ENCODE measurements at regions not wholly inside any gene's neighbourhood (a gene's known extent, or its start where the extent isn't known, plus 50 kb on each side); places are given as distances from the start of the nearest gene placed in this dataset.

- H3K9me3 Mint-ChIP-seq (ENCODE audit: insufficient read depth): no peaks in the 10 kb centered on the region
- DNase-seq (no peak), ATAC-seq (no peak)
- H3K36me3 Mint-ChIP-seq (ENCODE audit: low read depth): no peaks in the 10 kb centered on the region
- no peak overlapping the region for H3K4me3 Mint-ChIP-seq
- peaks cover 35% of the 10 kb centered on the region for H3K27me3 Mint-ChIP-seq (ENCODE audit: low read depth)
- peaks cover 4% of the 10 kb centered on the region for H3K4me1 Mint-ChIP-seq (ENCODE audit: low read depth)
- ChIA-PET POLR2A (interaction anchor here (0.6 kb wide), 1 partner anchor 194 kb away, joined by 3 read pairs; no protein-coding TSS in a partner anchor), CTCF (no interaction called here)
- H3K27ac Mint-ChIP-seq: no peak overlapping the region
Observed at GRCh38 chr4:82038936-82039335, 334.9 kb downstream of the HNRNPD start.

GRCh38 chr4:82036181-82036580, 337.6 kb downstream of the HNRNPD start:
- no peak for DNase-seq
- Mint-ChIP-seq H3K27ac (no peak overlapping the region), H3K27me3 (ENCODE audit: low read depth) (peaks cover 15% of the 10 kb centered on the region), H3K9me3 (ENCODE audit: insufficient read depth) (no peaks in the 10 kb centered on the region), H3K4me1 (ENCODE audit: low read depth) (peaks cover 2% of the 10 kb centered on the region), H3K36me3 (ENCODE audit: low read depth) (no peaks in the 10 kb centered on the region), H3K4me3 (no peak overlapping the region)
- no peak for ATAC-seq
- POLR2A ChIA-PET: no interaction called here
- CTCF ChIA-PET: interaction anchor here (2.0 kb wide), 1 partner anchor 123 kb away, joined by 4 read pairs; no protein-coding TSS in a partner anchor

- no peak for ATAC-seq
- H3K27ac Mint-ChIP-seq: no peak overlapping the region
- DNase-seq: no peak
- no peaks in the 10 kb centered on the region for H3K36me3 Mint-ChIP-seq (ENCODE audit: low read depth)
- CTCF ChIA-PET: no interaction called here
- peaks cover 15% of the 10 kb centered on the region for H3K27me3 Mint-ChIP-seq (ENCODE audit: low read depth)
- H3K4me3 Mint-ChIP-seq: no peak overlapping the region
- POLR2A ChIA-PET: no interaction called here
- no peaks in the 10 kb centered on the region for H3K9me3 Mint-ChIP-seq (ENCODE audit: insufficient read depth)
- H3K4me1 Mint-ChIP-seq (ENCODE audit: low read depth): peaks cover 2% of the 10 kb centered on the region
Observed at GRCh38 chr4:82034878-82035277, 338.9 kb downstream of the HNRNPD start.

- peaks cover 2% of the 10 kb centered on the region for H3K4me1 Mint-ChIP-seq (ENCODE audit: low read depth)
- H3K36me3 Mint-ChIP-seq (ENCODE audit: low read depth): no peaks in the 10 kb centered on the region
- no peak overlapping the region for H3K27ac Mint-ChIP-seq
- peaks cover 16% of the 10 kb centered on the region for H3K27me3 Mint-ChIP-seq (ENCODE audit: low read depth)
- ATAC-seq (no peak), DNase-seq (no peak)
- ChIA-PET POLR2A (no interaction called here), CTCF (no interaction called here)
- no peak overlapping the region for H3K4me3 Mint-ChIP-seq
- no peaks in the 10 kb centered on the region for H3K9me3 Mint-ChIP-seq (ENCODE audit: insufficient read depth)
Observed at GRCh38 chr4:82033862-82034261, 339.9 kb downstream of the HNRNPD start.

GRCh38 chr4:82031376-82031927, 342.3 kb downstream of the HNRNPD start:
- ChIA-PET CTCF (no interaction called here), POLR2A (no interaction called here)
- peaks cover 2% of the 10 kb centered on the region for H3K4me1 Mint-ChIP-seq (ENCODE audit: low read depth)
- H3K36me3 Mint-ChIP-seq (ENCODE audit: low read depth): no peaks in the 10 kb centered on the region
- DNase-seq: no peak
- peaks cover 9% of the 10 kb centered on the region for H3K27me3 Mint-ChIP-seq (ENCODE audit: low read depth)
- no peak for ATAC-seq
- H3K4me3 Mint-ChIP-seq: no peak overlapping the region
- H3K9me3 Mint-ChIP-seq (ENCODE audit: insufficient read depth): no peaks in the 10 kb centered on the region
- no peak overlapping the region for H3K27ac Mint-ChIP-seq

- no peak overlapping the region for H3K4me3 Mint-ChIP-seq
- ChIA-PET POLR2A (no interaction called here), CTCF (no interaction called here)
- H3K27me3 Mint-ChIP-seq (ENCODE audit: low read depth): no peaks in the 10 kb centered on the region
- ATAC-seq (no peak), DNase-seq (peak; percentile 26)
- no peak overlapping the region for H3K27ac Mint-ChIP-seq
- no peaks in the 10 kb centered on the region for H3K9me3 Mint-ChIP-seq (ENCODE audit: insufficient read depth)
- no peaks in the 10 kb centered on the region for H3K4me1 Mint-ChIP-seq (ENCODE audit: low read depth)
- H3K36me3 Mint-ChIP-seq (ENCODE audit: low read depth): no peaks in the 10 kb centered on the region
Observed at GRCh38 chr4:82017680-82018079, 356.1 kb downstream of the HNRNPD start.

GRCh38 chr4:82005158-82005557, 368.6 kb downstream of the HNRNPD start:
- Mint-ChIP-seq H3K27me3 (ENCODE audit: low read depth) (no peaks in the 10 kb centered on the region), H3K27ac (no peak overlapping the region), H3K4me3 (no peak overlapping the region), H3K4me1 (ENCODE audit: low read depth) (no peaks in the 10 kb centered on the region), H3K9me3 (ENCODE audit: insufficient read depth) (no peaks in the 10 kb centered on the region), H3K36me3 (ENCODE audit: low read depth) (no peaks in the 10 kb centered on the region)
- ATAC-seq (no peak), DNase-seq (no peak)
- ChIA-PET POLR2A (no interaction called here), CTCF (no interaction called here)

- no peaks in the 10 kb centered on the region for H3K4me1 Mint-ChIP-seq (ENCODE audit: low read depth)
- ATAC-seq (no peak), DNase-seq (no peak)
- no peak overlapping the region for H3K27ac Mint-ChIP-seq
- ChIA-PET CTCF (no interaction called here), POLR2A (no interaction called here)
- no peaks in the 10 kb centered on the region for H3K27me3 Mint-ChIP-seq (ENCODE audit: low read depth)
- no peak overlapping the region for H3K4me3 Mint-ChIP-seq
- no peaks in the 10 kb centered on the region for H3K36me3 Mint-ChIP-seq (ENCODE audit: low read depth)
- no peaks in the 10 kb centered on the region for H3K9me3 Mint-ChIP-seq (ENCODE audit: insufficient read depth)
Observed at GRCh38 chr4:81997313-81997712, 376.5 kb downstream of the HNRNPD start.

- CTCF ChIA-PET: interaction anchor here (0.6 kb wide), 1 partner anchor 452 kb away, joined by 3 read pairs; no protein-coding TSS in a partner anchor
- ATAC-seq: no peak
Observed at GRCh38 chr4:81990898-81991297, 382.9 kb downstream of the HNRNPD start.

GRCh38 chr4:81990211-81990610, 383.6 kb downstream of the HNRNPD start:
- Mint-ChIP-seq H3K36me3 (ENCODE audit: low read depth) (no peaks in the 10 kb centered on the region), H3K27ac (no peak overlapping the region), H3K9me3 (ENCODE audit: insufficient read depth) (no peaks in the 10 kb centered on the region), H3K27me3 (ENCODE audit: low read depth) (peaks cover 5% of the 10 kb centered on the region), H3K4me3 (no peak overlapping the region), H3K4me1 (ENCODE audit: low read depth) (no peaks in the 10 kb centered on the region)
- ChIA-PET CTCF (no interaction called here), POLR2A (no interaction called here)
- DNase-seq: no peak
- no peak for ATAC-seq

More at GRCh38 chr4:81990898-81991297, 382.9 kb downstream of the HNRNPD start:
- POLR2A ChIA-PET: no interaction called here
- Mint-ChIP-seq H3K27ac (no peak overlapping the region), H3K9me3 (ENCODE audit: insufficient read depth) (no peaks in the 10 kb centered on the region), H3K4me3 (no peak overlapping the region), H3K36me3 (ENCODE audit: low read depth) (no peaks in the 10 kb centered on the region), H3K4me1 (ENCODE audit: low read depth) (no peaks in the 10 kb centered on the region), H3K27me3 (ENCODE audit: low read depth) (peaks cover 5% of the 10 kb centered on the region)
- DNase-seq: no peak

GRCh38 chr4:81989202-81989601, 384.6 kb downstream of the HNRNPD start:
- Mint-ChIP-seq H3K36me3 (ENCODE audit: low read depth) (no peaks in the 10 kb centered on the region), H3K27ac (no peak overlapping the region), H3K9me3 (ENCODE audit: insufficient read depth) (no peaks in the 10 kb centered on the region), H3K4me3 (no peak overlapping the region), H3K27me3 (ENCODE audit: low read depth) (peaks cover 5% of the 10 kb centered on the region), H3K4me1 (ENCODE audit: low read depth) (no peaks in the 10 kb centered on the region)
- ATAC-seq (no peak), DNase-seq (no peak)
- POLR2A ChIA-PET: no interaction called here
- CTCF ChIA-PET: no interaction called here

- peaks cover 5% of the 10 kb centered on the region for H3K27me3 Mint-ChIP-seq (ENCODE audit: low read depth)
Observed at GRCh38 chr4:81988178-81988577, 385.6 kb downstream of the HNRNPD start.

GRCh38 chr4:81984746-81985145, 389.0 kb downstream of the HNRNPD start:
- ATAC-seq (no peak), DNase-seq (no peak)
- Mint-ChIP-seq H3K36me3 (ENCODE audit: low read depth) (no peaks in the 10 kb centered on the region), H3K9me3 (ENCODE audit: insufficient read depth) (no peaks in the 10 kb centered on the region), H3K4me3 (no peak overlapping the region), H3K4me1 (ENCODE audit: low read depth) (no peaks in the 10 kb centered on the region), H3K27me3 (ENCODE audit: low read depth) (peaks cover 5% of the 10 kb centered on the region), H3K27ac (no peak overlapping the region)
- CTCF ChIA-PET: no interaction called here
- POLR2A ChIA-PET: no interaction called here

More at GRCh38 chr4:81988178-81988577, 385.6 kb downstream of the HNRNPD start:
- no peak overlapping the region for H3K4me3 Mint-ChIP-seq
- H3K27ac Mint-ChIP-seq: no peak overlapping the region
- POLR2A ChIA-PET: no interaction called here
- CTCF ChIA-PET: no interaction called here
- H3K4me1 Mint-ChIP-seq (ENCODE audit: low read depth): no peaks in the 10 kb centered on the region
- H3K36me3 Mint-ChIP-seq (ENCODE audit: low read depth): no peaks in the 10 kb centered on the region
- no peaks in the 10 kb centered on the region for H3K9me3 Mint-ChIP-seq (ENCODE audit: insufficient read depth)
- no peak for ATAC-seq
- no peak for DNase-seq

Data from activated CD8-positive, alpha-beta T cell treated with anti-CD3 and anti-CD28 coated beads, Interleukin-2, amount 10 ng/mL, durations not matched to agents 7 days and 5 days (primary cell).